Ishikawa (cell line): ENCODE measurements at regions not wholly inside any gene's neighbourhood (a gene's known extent, or its start where the extent isn't known, plus 50 kb on each side); places are given as distances from the start of the nearest gene placed in this dataset.

Experiments used
- CEBPB ChIP-seq: IDR thresholded peaks from 2 replicates; pipeline ENCODE4 v1.6.1; 2012
- CREB1 ChIP-seq: IDR thresholded peaks from 2 replicates; pipeline ENCODE4 v1.6.1; 2012; ENCODE audit warnings: low read depth
- EP300 ChIP-seq: IDR thresholded peaks from 2 replicates; pipeline ENCODE4 v1.6.1; 2012; ENCODE audit warnings: borderline replicate concordance
- MAX ChIP-seq: IDR thresholded peaks from 2 replicates; pipeline ENCODE4 v1.6.1; 2012
- NFIC ChIP-seq: IDR thresholded peaks from 2 replicates; pipeline ENCODE4 v1.6.1; 2012
- REST ChIP-seq: IDR thresholded peaks from 2 replicates; pipeline ENCODE4 v1.6.1; 2012; ENCODE audit warnings: low read depth, mild to moderate bottlenecking
- TAF1 ChIP-seq: IDR thresholded peaks from 2 replicates; pipeline ENCODE4 v1.6.1; 2012; ENCODE audit warnings: low read depth, mild to moderate bottlenecking

- TF ChIP-seq REST: no peak
- no peak for TF ChIP-seq CEBPB
- no peak for TF ChIP-seq EP300
- TF ChIP-seq MAX: no peak
- no peak for TF ChIP-seq TAF1
- no peak for TF ChIP-seq CREB1
- TF ChIP-seq NFIC: no peak
Observed at GRCh38 chr11:98180921-98181320, 839.8 kb upstream of the CNTN5 start.
